CD4-positive, alpha-beta T cell treated with Interleukin-15 for 1 hour (primary cell): ENCODE measurements at regions not wholly inside any gene's neighbourhood (a gene's known extent, or its start where the extent isn't known, plus 50 kb on each side); places are given as distances from the start of the nearest gene placed in this dataset.
"Not testable (repeated sequence)": the region's sequence is repeated elsewhere in the genome, so short reads cannot be mapped to it uniquely, and the experiment has no call there.

Experiments used
- DNase-seq: peaks from one replicate; pipeline ENCODE4 v3.0.0-alpha.2; 2020

DNA sequence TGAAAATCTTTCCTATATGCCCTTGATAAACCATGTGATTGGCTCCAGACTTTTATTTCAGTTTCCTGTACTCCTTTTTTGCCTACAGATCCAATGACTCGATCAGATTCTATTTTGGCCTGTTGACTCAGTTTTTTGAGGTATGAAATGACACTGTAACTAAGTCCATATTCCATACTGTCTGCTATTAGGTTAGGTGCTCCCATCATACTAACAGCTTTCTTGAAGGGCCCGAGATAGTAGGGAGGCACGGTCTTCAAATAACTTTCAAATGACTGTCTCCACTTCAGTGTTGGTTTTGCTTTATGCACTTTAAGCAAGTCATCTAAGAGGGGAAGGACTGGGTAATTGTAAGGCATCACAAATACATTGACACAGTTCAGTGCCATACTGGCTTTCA, 295.4 kb upstream of the DAB2 start:
- DNase-seq: no peak

DNA sequence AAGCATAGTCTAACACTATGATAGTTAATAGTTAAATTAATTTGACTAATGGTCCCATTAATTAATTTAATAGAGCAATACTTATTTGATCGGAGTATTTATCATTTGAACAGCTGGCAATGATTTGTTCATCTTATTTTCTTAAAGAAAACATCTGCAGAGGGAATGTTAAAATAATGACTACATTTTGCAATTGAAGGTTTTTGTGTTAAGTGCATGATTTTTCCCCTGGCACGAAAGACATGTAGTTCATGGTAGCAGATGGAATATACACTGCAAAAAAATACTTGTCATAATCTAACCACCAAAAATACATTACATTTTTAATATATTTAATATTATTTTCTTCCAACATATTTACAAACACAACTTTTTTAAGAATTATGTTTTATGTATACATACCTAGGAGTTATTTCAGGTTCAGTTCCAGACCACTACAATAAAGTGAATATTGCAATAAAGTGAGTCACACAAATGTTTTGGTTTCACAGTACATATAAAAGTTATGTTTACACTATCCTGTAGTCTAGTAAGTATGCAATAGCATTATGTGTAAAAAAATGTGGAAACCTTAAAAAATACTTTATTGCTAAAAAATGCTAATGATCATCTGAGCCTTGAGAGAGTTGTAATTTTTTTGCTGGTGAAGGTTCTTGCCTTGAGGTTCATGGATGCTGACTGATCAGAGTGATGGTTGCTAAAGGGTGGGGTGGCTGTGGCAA, 292.6 kb upstream of the DAB2 start:
- no peak for DNase-seq

DNA sequence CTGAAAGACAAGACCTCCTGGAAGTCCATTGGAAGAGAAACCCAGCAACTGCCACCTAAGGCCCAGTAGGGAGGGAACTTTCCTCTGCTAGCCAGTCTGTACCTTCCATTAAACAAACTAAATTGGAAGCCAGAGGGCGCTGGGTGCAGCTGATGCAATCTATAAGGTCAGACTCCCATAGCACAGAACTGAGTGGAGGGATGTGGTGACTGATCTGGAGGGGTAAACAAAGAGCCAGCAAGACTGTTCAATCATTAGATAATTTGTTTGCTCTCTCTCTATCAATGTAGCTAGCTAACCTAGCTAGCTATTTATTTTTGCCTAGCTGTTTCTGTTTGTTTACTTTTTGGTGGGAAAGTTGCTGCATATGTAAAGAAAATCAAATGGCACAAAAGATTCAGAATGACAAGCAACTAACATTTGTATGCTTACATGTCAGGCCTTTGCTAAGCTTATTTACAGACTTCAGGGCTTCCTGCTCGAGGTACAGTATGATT, 291.8 kb upstream of the DAB2 start:
- DNase-seq: no peak

DNA sequence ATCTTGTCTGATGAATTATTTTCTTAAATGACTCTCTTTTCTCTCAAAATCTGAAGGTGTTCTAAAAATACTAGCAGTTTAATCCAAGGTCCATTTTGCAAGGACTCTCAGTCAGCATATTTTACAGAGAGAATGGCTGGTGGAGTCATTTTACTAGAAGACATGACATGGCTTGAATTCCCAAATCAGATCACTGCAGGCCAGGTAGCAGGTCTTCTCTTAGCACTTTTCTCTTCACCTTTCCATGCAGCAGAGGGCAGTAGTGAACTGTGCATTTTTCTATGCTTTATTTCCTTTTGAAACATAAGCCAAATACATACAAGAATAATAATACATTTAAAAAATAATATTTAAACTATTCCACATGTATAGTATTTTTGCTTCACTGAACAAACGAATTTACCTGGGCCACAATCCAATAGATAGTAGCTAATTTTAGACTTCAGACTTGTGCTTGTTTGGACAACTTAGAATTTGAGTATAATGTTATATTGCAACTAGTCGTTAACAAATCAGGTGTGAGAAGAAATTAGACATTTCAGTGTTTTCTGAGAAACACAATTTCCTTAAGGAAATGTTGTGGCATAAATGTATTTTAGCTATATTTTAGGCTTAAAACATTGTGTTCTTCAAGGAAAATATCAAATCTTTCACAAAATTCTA, 289.4 kb upstream of the DAB2 start:
- no peak for DNase-seq

DNA sequence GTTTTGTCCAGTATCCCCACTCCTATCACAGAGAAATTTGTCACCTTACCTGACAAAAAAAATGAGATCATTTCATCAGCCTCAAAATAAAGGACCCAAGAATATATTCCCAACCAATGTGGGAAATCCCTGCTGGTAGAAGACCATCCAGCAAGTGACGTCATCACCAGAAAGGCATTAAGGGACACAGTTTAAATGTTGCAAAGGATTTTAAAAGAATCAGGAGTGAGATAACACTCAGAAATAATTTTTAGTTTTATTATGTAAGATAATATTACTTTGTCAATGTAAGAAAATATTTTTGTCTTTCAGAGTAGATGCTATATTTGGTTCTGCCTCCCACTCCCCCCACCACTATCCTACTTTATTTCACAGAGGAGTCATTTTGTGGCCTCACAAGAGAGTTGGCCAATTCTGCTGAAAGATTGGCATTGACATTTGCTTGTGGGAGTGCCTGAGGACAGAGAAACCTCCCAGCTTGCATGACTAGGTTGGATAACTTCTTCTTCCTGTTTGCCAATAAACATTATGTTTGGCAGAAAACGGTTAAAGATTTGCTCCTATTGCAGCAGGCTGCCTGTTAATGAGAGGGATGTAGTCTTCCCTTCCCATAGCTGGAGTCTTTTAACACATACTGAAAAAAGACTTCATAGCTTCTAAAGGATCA, 288.6 kb upstream of the DAB2 start:
- DNase-seq: no peak

DNA sequence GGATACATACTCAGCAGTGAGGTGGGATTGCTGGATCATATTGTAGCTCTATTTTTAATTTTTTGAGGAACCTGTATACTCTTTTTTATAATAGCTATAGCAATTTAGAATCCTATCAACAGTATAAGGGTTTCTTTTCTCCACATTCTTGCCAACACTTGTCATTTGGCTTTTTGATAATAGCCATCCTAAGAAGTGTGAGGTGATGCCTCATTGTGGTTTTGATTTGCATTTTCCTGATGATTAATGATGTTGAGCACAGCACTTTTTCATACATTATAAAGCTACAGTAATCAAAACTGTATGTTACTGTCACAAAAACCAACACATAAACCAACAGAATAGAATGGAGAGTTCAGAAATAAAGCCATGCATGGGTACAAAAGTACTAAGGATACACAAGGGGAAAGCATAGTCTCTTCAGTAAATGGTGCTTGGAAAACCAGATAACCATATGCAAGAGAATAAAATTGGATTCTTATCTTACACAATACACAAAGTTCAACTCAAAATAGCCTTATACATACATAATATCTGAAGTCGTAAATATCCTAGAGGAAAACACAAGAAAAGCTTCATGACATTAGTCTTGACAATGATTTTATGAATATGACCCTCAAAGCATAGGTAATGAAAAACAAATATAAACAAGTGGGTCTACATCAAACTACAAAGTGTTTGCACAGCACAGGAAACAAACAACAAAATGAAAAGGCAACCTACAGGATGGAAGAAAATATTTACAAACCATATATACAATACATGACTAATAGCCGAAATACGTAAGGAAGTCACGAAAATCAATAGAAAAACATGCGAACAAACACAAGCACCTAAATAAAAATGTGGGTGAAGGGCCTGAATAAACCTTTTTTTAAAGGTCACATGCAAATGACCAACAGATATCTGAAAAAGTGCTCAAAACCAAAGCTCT, 287.8 kb upstream of the DAB2 start:
- no peak for DNase-seq

DNA sequence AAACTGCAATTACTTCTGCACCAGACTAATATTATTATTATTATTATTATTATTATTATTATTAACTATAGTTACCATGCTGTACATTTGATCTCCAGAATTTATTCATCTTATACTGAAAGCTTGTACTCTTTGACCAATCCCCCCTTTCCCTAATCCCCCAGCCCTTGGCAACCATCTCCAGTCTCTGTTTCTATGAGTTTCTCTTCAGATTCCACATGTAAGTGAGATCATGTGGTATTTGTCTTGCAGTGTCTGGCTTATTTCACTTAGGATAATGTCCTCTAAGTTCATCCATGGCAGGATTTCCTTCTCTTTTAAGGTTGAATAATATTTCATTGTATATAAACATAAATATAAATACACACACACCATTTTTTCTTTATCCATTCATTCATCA, 287.0 kb upstream of the DAB2 start:
- DNase-seq: no peak

DNA sequence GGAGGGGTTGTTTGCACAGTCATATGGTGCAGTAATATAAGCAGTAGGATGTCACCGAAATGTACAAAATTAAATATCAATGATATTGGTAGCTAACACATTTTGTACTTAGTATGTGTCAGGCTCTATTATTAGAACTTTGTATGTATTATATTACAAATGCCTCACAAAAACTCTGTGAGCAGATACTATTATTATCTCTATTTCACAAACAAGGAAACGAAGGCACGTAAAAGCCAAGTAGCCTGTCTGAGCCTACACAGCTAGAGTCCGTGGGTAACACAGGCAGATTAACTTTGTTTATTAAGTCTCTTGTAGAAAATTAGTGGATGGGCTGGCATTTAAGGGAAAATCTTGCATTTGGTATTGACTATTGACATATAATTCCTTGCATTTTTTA, 284.3 kb upstream of the DAB2 start:
- no peak for DNase-seq

DNA sequence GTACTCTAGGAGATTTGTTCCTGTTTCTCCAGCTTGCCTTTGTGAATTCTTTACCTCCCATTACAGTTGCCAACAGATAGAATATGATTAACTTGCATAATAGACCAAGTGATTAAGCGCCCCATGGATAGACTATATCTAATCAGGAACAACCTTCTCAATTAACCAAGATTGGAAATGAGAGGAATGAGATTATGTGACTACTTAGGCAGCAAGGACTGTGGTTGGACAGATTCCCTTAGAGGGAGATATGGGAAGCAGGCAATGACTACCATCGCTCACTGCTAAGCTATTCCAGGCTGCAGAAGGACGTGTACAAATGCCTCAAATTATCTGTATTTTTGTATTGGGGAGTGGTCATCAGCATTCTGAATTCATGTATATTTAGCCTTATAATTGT, 278.1 kb upstream of the DAB2 start:
- no peak for DNase-seq

DNA sequence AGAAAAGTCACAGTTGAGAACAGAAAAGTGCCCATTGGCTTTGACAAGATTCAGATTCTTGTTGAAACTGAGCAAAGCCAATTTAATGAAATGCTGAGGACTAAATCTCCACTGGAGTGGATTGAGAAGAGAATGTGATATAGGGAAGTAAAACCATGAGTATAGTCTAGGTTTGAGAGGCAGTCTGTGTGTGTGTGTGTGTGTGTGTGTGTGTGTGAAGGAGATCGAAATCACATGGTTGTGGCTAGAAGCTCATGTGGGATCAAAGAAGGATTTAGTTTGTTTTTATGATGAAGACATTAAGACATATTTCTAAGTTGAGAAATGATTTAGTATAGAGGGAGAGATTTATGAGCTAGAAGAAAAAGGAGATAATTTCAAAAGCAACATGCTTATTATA, 275.7 kb upstream of the DAB2 start:
- DNase-seq: no peak

DNA sequence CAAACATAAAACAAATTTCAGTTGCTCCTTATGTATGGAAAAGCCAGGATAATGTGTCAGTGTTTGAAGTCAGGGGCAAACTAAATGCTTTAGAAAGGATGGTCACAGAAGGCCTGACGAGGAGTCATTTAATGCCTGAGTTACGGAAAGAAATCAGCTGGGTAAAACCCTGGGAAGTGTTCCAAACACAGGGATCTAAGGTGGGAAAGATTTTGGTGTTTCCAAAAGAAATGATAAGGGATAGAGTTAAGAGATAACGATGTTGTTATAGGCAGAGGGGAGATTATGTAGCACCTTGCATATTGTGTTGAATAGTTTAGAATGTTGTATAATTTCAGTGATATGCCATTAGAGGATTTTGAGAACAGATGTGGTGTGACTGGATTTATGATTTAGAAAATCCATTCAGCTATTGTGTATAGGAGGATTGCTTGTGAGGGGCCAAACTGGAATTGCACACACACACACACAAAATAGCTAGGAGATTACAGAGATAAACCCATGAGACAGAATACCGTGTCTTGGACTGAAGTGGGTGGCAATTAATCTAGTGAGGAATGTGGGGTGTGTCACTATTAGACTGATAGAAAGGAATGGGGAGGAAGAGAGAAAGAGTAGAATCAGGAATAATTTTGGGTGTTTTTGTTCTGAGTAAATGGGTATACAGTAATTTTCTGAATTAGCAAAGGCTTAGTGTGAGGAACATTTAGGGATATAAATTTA, 274.2 kb upstream of the DAB2 start:
- DNase-seq: no peak

DNA sequence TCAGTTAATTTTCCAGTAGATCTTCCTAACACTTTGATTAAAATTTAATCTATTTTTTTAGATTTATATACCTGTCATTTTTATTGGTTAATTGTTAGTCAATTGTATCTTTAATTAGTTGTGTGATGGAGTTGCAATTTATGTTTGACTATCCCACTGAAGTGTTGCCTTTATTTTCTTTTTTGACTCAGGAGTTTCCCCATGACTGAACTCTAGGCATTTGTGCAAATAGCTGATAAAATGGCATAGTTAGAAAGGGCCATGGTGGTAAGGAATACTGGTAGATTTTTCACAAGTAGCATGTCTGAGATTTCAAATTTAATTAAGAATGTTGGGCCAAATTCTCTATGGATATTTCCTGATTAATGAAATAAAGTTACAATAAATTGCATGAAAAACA, 273.1 kb upstream of the DAB2 start:
- no peak for DNase-seq

DNA sequence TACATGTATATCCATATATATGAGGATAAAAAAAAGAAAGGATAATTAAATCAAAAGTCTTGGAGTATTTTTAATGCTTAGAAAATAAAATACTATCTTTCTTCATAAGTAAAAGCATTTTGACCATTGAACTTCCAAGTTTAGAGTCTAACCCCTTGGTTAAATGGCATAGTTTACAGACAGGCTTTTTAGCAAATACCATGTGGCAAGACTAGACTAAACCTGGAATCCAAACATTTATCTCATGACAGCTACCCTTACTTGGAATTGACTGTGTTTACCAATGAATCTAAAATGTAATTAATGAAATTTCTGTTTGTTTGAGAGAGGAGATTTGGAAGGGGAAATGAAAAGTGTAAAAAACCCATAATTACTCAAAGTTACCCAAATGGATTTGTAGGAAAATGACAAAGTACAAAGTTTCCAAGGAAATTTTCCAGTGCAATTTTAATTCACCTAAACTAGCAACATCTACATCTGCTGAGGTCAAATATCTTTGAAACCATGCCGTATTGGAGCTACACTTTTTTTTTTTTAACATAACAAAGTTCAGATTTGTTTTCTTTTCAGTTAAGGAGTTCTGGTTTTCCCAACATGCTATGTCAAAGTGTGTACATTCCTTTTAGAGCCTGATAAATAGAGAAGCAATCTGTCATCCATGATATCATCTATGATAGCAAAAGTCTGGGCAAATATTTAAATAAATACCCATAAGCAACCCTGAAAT, 272.1 kb upstream of the DAB2 start:
- no peak for DNase-seq

DNA sequence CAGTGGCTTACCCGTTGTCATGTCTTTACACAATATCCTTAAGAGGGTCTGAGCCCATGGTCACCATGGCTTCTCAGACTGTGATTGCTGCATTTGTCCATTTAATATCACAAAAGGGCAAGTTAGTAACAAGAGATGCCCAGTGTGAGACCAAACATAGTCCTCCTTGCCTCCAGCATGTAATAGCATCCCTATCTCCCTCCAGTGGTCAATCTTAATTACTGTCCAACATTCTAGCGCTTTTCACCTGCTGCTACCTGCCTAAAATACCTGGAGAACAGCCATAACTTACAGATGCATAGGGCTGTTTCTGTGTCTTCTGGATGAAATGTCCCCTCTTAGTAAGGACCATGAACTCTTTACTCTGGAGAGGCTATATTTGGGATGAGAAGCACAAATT, 267.2 kb upstream of the DAB2 start:
- DNase-seq: no peak

DNA sequence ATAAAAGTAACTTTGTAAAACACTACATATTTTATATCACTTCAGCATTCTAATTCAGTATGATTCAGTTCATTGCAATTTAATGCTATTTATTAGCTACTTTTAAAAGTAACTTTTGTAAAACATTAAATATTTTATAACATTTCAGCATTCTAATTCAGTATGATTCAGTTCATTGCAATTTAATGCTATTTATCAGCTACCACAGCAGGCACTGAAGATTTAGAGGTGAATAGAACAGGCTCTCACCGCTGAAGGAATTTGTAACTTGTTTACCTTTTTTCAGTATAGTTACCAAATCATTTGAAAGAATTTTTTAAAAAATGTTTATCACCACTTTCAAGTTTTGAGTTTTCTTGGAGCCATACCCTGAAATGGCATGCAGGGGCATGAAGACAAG, 266.4 kb upstream of the DAB2 start:
- no peak for DNase-seq

DNA sequence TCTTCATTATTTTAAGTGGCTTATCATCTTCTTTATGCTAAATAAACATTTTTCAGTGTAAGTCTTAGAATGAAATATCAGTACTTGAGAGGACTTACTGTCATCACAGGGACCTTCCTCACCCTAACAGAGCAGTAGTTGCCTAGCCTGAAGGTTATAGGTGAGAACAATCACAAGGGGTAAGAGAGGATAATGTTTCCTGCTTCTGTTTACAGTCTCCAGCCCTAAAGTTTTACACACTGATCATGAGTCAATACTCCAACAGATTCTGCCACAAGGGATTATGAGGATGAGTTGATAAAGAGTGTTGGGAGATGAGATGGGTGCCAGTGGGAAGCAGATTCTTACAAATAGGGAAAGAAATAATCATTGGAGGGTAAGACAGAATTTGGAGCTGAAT, 265.1 kb upstream of the DAB2 start:
- DNase-seq: no peak

DNA sequence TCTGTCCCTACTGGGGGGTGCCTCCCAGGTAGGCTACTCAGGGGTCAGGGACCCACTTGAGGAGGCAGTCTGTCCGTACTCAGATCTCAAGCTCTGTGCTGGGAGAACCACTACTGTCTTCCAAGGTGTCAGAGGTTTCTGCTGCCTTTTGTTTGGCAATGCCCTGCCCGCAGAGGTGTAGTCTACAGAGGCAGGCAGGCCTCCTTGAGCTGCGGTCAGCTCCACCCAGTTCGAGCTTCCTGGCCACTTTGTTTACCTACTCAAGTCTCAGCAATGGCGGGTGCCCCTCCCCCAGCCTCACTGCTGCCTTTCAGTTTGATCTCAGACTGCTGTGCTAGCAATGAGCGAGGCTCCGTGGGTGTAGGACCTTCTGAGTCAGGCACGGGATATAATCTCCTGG, 263.1 kb upstream of the DAB2 start:
- not testable (repeated sequence) for DNase-seq

DNA sequence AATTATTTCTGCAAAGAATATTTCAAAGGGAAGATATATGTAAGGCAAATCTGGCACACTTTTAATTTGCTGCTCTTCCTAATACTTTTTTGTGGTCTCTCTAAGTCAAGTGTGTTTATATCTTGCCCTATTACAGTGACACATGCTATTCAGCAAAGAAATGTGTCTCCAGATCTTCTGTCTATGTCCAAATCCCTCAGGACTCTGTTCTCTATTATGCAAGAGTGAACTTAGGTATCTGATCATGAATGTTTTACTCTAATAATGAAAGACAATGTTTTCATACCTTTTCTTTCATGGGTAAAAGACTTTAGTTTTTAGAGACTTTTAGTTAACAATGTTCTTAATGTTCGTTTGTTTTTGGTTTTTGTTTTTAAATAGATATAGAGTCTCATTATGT, 255.4 kb upstream of the DAB2 start:
- DNase-seq: no peak

DNA sequence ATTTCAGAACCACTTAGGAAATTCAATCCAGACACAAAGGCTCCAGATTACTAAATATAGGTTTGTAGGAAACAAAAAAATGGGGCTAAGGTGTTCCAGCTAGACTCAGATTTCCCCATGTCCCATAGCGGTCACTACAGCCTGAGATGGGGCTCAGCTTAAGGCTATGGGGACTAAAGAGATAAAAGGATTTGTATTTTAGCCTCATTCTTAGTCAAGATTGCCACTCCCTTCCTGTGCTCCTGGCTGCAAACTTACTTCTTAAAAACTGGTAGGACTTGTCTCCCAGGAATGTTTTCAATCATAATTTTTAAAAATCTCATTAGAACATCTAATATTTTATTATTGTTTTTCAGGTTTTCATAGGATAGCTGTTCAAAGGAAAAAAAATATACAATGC, 253.8 kb upstream of the DAB2 start:
- no peak for DNase-seq

DNA sequence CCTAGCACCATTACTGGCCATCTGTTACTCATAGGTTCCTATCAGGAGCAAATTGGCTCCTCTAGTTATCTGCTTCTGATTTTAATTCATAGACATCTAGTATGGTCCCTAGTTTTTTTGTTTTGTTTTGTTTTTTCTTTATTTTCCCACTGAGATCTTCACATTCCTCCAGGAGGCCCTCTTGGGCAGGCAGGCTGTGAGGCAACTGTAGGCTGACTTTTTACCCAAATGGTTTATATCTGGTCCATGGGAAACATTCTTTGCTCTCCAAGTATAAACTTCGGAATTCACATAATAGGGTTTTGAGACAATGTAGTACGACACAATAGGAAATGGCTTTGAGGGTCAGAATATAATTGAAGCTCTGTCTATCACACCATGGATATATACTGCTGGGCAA, 250.9 kb upstream of the DAB2 start:
- DNase-seq: no peak

DNA sequence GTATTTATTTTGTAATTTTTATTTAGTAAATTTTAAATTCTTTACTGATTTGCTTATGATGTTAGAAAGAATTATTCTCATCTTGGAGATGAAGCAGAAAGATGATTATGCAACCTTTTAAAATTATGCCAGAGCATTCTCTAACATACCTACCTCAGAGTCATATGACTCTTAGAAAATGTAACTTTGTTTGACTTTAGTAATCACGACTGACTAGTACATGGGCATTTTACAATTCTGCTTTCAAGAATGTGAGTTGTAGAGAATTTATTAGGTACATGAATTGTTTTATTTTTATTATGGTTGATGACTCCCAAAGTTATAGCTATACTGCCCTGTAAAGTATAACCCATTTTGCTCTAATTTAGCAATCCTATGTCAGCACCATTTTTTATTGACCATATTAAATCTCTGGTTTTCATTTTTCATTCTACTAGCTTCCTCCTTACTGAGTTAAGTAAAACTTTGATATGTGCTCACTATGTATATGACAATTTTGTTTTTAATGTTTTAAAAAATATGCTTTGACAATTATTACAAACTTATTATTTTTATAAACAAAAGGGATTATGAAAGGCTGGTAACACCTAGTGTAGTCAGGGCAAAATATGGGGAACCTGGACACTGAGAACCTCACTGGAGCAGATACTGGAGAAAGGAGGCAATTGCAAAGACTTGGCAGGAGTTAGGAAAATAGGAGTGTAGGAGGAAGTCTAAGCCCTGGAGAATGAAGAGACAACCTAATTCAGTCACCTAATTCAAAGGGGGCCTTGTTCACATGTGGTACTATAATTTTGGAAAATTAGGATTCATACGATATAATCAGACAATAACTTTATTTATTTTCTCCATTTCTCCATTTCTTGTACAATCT, 249.7 kb upstream of the DAB2 start:
- DNase-seq: no peak
